ENCODE measurements at regions not wholly inside any gene's neighbourhood (a gene's known extent, or its start where the extent isn't known, plus 50 kb on each side); places are given as distances from the start of the nearest gene placed in this dataset.

- intact Hi-C loops (cut with micrococcal nuclease) = no loop called here
- no peak overlapping the region for H3K4me3 Mint-ChIP-seq
- H3K27me3 Mint-ChIP-seq (ENCODE audit: low read depth in 3 of 3) = peaks cover 2 to 11% (median 3%) of the 10 kb centered on the region in 3 donors
Measured at GRCh38 chr2:196538646-196539045, 100.9 kb upstream of the CCDC150 start.

GRCh38 chr2:196544906-196545433, 94.5 kb upstream of the CCDC150 start:
- Mint-ChIP-seq H3K4me3 (no peak overlapping the region), H3K9me3 (no peaks in the 10 kb centered on the region), H3K27ac (no peak overlapping the region), H3K4me1 (no peaks in the 10 kb centered on the region), H3K27me3 (ENCODE audit: low read depth in 3 of 3) (peaks cover 1 to 13% (median 10%) of the 10 kb centered on the region in 3 donors), H3K36me3 (no peaks in the 10 kb centered on the region)
- H4K20me1 ChIP-seq (ENCODE audit: insufficient read depth, low read length) = no peaks in the 10 kb centered on the region
- H3K4me2 ChIP-seq (replicated peaks; ENCODE audit: extremely low read depth, low read length, poor library complexity, severe bottlenecking) = no peak overlapping the region
- DNase-seq = no peak
- WGBS (ENCODE audit: insufficient coverage) = no CpG with 5 or more reads among the region's 3 CpGs
- H3K4me3 ChIP-seq (replicated peaks in 1 of 3; ENCODE audit: low read depth in 2 of 3, low read length in 3 of 3) = no peak overlapping the region
- no peaks in the 10 kb centered on the region for H3K4me1 ChIP-seq (ENCODE audit: control insufficient read depth in 1 of 2, insufficient read depth in 2 of 2, low read length in 2 of 2)
- H2AFZ ChIP-seq (ENCODE audit: insufficient read depth, low read depth, low read length, poor library complexity, severe bottlenecking) = no peak overlapping the region
- no peak overlapping the region for H3K27ac ChIP-seq (ENCODE audit: low read depth in 1 of 2, low read length in 2 of 2)
- no peaks in the 10 kb centered on the region for H3K9me3 ChIP-seq (replicated peaks in 1 of 2; ENCODE audit: control insufficient read depth in 1 of 2, insufficient read depth in 1 of 2, low read length in 2 of 2)
- peaks cover 0 to 2% of the 10 kb centered on the region in 2 donors for H3K27me3 ChIP-seq (ENCODE audit: control insufficient read depth in 2 of 2, insufficient read depth in 2 of 2, low read length in 2 of 2)
- no peak overlapping the region for H3K9ac ChIP-seq (ENCODE audit: insufficient read depth, low read length, poor library complexity, severe bottlenecking)
- H3K36me3 ChIP-seq (replicated peaks in 1 of 2; ENCODE audit: control insufficient read depth in 1 of 2, insufficient read depth in 2 of 2, low read length in 2 of 2) = no peaks in the 10 kb centered on the region
- TF ChIP-seq CTCF (IDR thresholded peaks at IDR 0.05) = no peak
- intact Hi-C loops (cut with micrococcal nuclease) = no loop called here
- no peaks in the 10 kb centered on the region for H3K79me2 ChIP-seq (ENCODE audit: insufficient read depth, low read length)

More at GRCh38 chr2:196538646-196539045, 100.9 kb upstream of the CCDC150 start:
- no peak for TF ChIP-seq CTCF (IDR thresholded peaks at IDR 0.05)
- WGBS (ENCODE audit: insufficient coverage) = 93% methylated on average over 2 of the region's 5 CpGs
- Histone ChIP-seq H3K4me1 (ENCODE audit: control insufficient read depth in 1 of 2, insufficient read depth in 2 of 2, low read length in 2 of 2) (no peaks in the 10 kb centered on the region), H3K36me3 (replicated peaks in 1 of 2; ENCODE audit: control insufficient read depth in 1 of 2, insufficient read depth in 2 of 2, low read length in 2 of 2) (no peaks in the 10 kb centered on the region), H3K4me3 (replicated peaks in 1 of 3; ENCODE audit: low read depth in 2 of 3, low read length in 3 of 3) (no peak overlapping the region), H3K27ac (ENCODE audit: low read depth in 1 of 2, low read length in 2 of 2) (no peak overlapping the region), H3K4me2 (replicated peaks; ENCODE audit: extremely low read depth, low read length, poor library complexity, severe bottlenecking) (no peak overlapping the region), H3K79me2 (ENCODE audit: insufficient read depth, low read length) (no peaks in the 10 kb centered on the region), H3K27me3 (ENCODE audit: control insufficient read depth in 2 of 2, insufficient read depth in 2 of 2, low read length in 2 of 2) (no peaks in the 10 kb centered on the region), H2AFZ (ENCODE audit: insufficient read depth, low read depth, low read length, poor library complexity, severe bottlenecking) (no peak overlapping the region), H3K9me3 (replicated peaks in 1 of 2; ENCODE audit: control insufficient read depth in 1 of 2, insufficient read depth in 1 of 2, low read length in 2 of 2) (no peaks in the 10 kb centered on the region), H3K9ac (ENCODE audit: insufficient read depth, low read length, poor library complexity, severe bottlenecking) (no peak overlapping the region), H4K20me1 (ENCODE audit: insufficient read depth, low read length) (no peaks in the 10 kb centered on the region)
- no peak overlapping the region for H3K27ac Mint-ChIP-seq
- H3K36me3 Mint-ChIP-seq = no peaks in the 10 kb centered on the region
- no peaks in the 10 kb centered on the region for H3K9me3 Mint-ChIP-seq
- no peak for DNase-seq
- H3K4me1 Mint-ChIP-seq = no peaks in the 10 kb centered on the region

Measured in CD14-positive monocyte (primary cell).